ENCODE measurements at regions not wholly inside any gene's neighbourhood (a gene's known extent, or its start where the extent isn't known, plus 50 kb on each side); places are given as distances from the start of the nearest gene placed in this dataset.

DNA sequence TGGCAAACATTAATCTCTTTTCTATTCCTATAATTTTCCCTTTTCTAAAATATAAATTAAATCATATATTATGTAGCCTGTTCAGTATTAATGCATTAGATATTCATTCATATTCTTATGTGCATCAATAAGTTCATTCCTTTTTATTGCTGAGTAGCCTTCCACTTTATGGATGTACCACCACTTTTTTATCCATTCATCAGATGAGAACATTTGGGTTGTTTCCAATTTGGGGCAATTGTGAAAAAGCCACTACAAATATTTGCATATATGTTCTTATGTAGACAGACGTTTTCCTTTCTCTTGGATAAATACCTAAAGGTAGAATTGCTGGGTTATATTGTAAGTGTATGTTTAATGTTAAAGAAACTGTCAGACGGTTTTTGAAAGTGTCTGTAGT, 79.4 kb upstream of the MAPK10 start:
- Histone ChIP-seq H3K4me2 (ENCODE audit: insufficient read depth, low read length) (no peak overlapping the region), H3K4me1 (replicated peaks in 1 of 2; ENCODE audit: control insufficient read depth in 2 of 2, insufficient read depth in 2 of 2, low read length in 2 of 2) (no peaks in the 10 kb centered on the region), H3K27ac (ENCODE audit: extremely low read depth, low read depth, low read length) (no peak overlapping the region), H3K36me3 (ENCODE audit: control insufficient read depth, insufficient read depth, low read length) (no peaks in the 10 kb centered on the region), H4K20me1 (replicated peaks; ENCODE audit: control insufficient read depth, insufficient read depth, low read length) (no peaks in the 10 kb centered on the region), H3K4me3 (no peak overlapping the region), H3K27me3 (ENCODE audit: control insufficient read depth in 2 of 2, insufficient read depth in 2 of 2, low read length in 2 of 2) (no peaks in the 10 kb centered on the region), H2AFZ (ENCODE audit: low read depth, low read length) (no peak overlapping the region), H3K9ac (ENCODE audit: insufficient read depth in 1 of 2, low read depth in 2 of 2, low read length in 2 of 2) (no peak overlapping the region), H3K9me3 (replicated peaks; ENCODE audit: control insufficient read depth, insufficient read depth, low read depth, low read length) (no peaks in the 10 kb centered on the region), H3K9me1 (ENCODE audit: control insufficient read depth, insufficient read depth, low read length) (no peaks in the 10 kb centered on the region), H3K79me2 (ENCODE audit: control insufficient read depth, insufficient read depth, low read length) (no peaks in the 10 kb centered on the region)
- TF ChIP-seq SNRNP70 (optimal IDR thresholded peaks at IDR 0.05; ENCODE audit: low read depth, low read length), result no peak
- TF ChIP-seq TAL1 (IDR thresholded peaks at IDR 0.05), result no peak
- TF ChIP-seq, protein P1, sequence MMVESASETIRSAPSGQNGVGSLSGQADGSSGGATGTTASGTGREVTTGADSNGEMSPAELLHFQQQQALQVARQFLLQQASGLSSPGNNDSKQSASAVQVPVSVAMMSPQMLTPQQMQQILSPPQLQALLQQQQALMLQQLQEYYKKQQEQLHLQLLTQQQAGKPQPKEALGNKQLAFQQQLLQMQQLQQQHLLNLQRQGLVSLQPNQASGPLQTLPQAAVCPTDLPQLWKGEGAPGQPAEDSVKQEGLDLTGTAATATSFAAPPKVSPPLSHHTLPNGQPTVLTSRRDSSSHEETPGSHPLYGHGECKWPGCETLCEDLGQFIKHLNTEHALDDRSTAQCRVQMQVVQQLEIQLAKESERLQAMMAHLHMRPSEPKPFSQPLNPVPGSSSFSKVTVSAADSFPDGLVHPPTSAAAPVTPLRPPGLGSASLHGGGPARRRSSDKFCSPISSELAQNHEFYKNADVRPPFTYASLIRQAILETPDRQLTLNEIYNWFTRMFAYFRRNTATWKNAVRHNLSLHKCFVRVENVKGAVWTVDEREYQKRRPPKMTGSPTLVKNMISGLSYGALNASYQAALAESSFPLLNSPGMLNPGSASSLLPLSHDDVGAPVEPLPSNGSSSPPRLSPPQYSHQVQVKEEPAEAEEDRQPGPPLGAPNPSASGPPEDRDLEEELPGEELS (CRISPR knock-in tag; IDR thresholded peaks at IDR 0.05; ENCODE audit: borderline replicate concordance), result no peak
- TF ChIP-seq CEBPB (tag; IDR thresholded peaks at IDR 0.05), result no peak
- TF ChIP-seq ZZZ3 (IDR thresholded peaks at IDR 0.05), result no peak
- no peak for TF ChIP-seq ZNF830 (CRISPR knock-in tag; IDR thresholded peaks at IDR 0.05)
- no peak for TF ChIP-seq CBX2 (IDR thresholded peaks at IDR 0.05; ENCODE audit: insufficient read depth, low read length, poor library complexity, severe bottlenecking)
- TF ChIP-seq ZNF311 (CRISPR knock-in tag; IDR thresholded peaks at IDR 0.05), result no peak
- no peak for TF ChIP-seq TCF7L2 (IDR thresholded peaks at IDR 0.05; ENCODE audit: low read depth, low read length)
- TF ChIP-seq L3MBTL2 (IDR thresholded peaks at IDR 0.05), result no peak
- TF ChIP-seq, protein P2, sequence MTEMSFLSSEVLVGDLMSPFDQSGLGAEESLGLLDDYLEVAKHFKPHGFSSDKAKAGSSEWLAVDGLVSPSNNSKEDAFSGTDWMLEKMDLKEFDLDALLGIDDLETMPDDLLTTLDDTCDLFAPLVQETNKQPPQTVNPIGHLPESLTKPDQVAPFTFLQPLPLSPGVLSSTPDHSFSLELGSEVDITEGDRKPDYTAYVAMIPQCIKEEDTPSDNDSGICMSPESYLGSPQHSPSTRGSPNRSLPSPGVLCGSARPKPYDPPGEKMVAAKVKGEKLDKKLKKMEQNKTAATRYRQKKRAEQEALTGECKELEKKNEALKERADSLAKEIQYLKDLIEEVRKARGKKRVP (CRISPR knock-in tag; IDR thresholded peaks at IDR 0.05), result no peak
- TF ChIP-seq ASH1L (IDR thresholded peaks at IDR 0.05; ENCODE audit: borderline replicate concordance, low read depth, partially characterized antibody), result no peak
- TF ChIP-seq NR2C1 (IDR thresholded peaks at IDR 0.05), result no peak
- TF ChIP-seq NR2C1 (tag; IDR thresholded peaks at IDR 0.05), result no peak
- ChIA-PET POLR2A (no interaction called here), CTCF (ENCODE audit: low intra/inter-chr PET ratio) (no interaction called here)
- ATAC-seq (no peak), FAIRE-seq (no peak), DNase-seq (ENCODE audit: extremely low read depth in 1 of 4, low spot score in 3 of 4) (no peak)
- WGBS (ENCODE audit: insufficient coverage, low coverage, missing lambda C conversion rate), result 0% methylated on average over 2 of the region's 2 CpGs
- in situ Hi-C loops (cut with MboI) (no loop called here), intact Hi-C loops (cut with micrococcal nuclease) (no loop called here)
- no TSS peak for BruUV-seq (replicated peaks)

All from K562 (cell line).